HCEC 1CT (cell line): ENCODE measurements at regions not wholly inside any gene's neighbourhood (a gene's known extent, or its start where the extent isn't known, plus 50 kb on each side); places are given as distances from the start of the nearest gene placed in this dataset.

Source experiments
- DNase-seq: peaks from one replicate; pipeline ENCODE4 v3.0.0-alpha.2; 2017

- peak; percentile 62 for DNase-seq
Measured at GRCh38 chr5:145237843-145238242, 597.3 kb downstream of the PRELID2 start.

- DNase-seq: no peak
Measured at GRCh38 chr5:145236983-145237382, 598.2 kb downstream of the PRELID2 start.

- DNase-seq: peak; percentile 27
Measured at GRCh38 chr5:145236127-145236526, 599.0 kb downstream of the PRELID2 start.

- no peak for DNase-seq
Measured at GRCh38 chr5:145233461-145233860, 601.7 kb downstream of the PRELID2 start.

GRCh38 chr5:145230781-145231180 is 604.4 kb downstream of the PRELID2 start:
- no peak for DNase-seq

- no peak for DNase-seq
Measured at GRCh38 chr5:145228564-145228963, 606.6 kb downstream of the PRELID2 start.

- no peak for DNase-seq
Measured at GRCh38 chr5:145227881-145228280, 607.3 kb downstream of the PRELID2 start.

- DNase-seq: no peak
Measured at GRCh38 chr5:145226726-145227125, 608.4 kb downstream of the PRELID2 start.

- DNase-seq: no peak
Measured at GRCh38 chr5:145225529-145225928, 609.6 kb downstream of the PRELID2 start.

- DNase-seq: no peak
Measured at GRCh38 chr5:145223582-145223981, 611.6 kb downstream of the PRELID2 start.

- no peak for DNase-seq
Measured at GRCh38 chr5:145222622-145223021, 612.5 kb downstream of the PRELID2 start.

- DNase-seq: no peak
Measured at GRCh38 chr5:145221416-145221815, 613.7 kb downstream of the PRELID2 start.

- no peak for DNase-seq
Measured at GRCh38 chr5:145220481-145220880, 614.7 kb downstream of the PRELID2 start.

GRCh38 chr5:145218982-145219381 is 616.2 kb downstream of the PRELID2 start:
- DNase-seq: no peak

- no peak for DNase-seq
Measured at GRCh38 chr5:145218019-145218418, 617.1 kb downstream of the PRELID2 start.

GRCh38 chr5:145210020-145210419 is 625.1 kb downstream of the PRELID2 start:
- DNase-seq: no peak

- no peak for DNase-seq
Measured at GRCh38 chr5:145205546-145205945, 629.6 kb downstream of the PRELID2 start.

GRCh38 chr5:145204743-145205142 is 630.4 kb downstream of the PRELID2 start:
- DNase-seq: no peak

GRCh38 chr5:145203193-145203592 is 631.9 kb downstream of the PRELID2 start:
- peak; percentile 2 for DNase-seq

- DNase-seq: no peak
Measured at GRCh38 chr5:145198525-145199260, 636.4 kb downstream of the PRELID2 start.

- no peak for DNase-seq
Measured at GRCh38 chr5:145189746-145190145, 645.4 kb downstream of the PRELID2 start.

GRCh38 chr5:145180371-145180770 is 654.8 kb downstream of the PRELID2 start:
- DNase-seq: no peak

- DNase-seq: no peak
Measured at GRCh38 chr5:145178641-145179523, 656.3 kb downstream of the PRELID2 start.

GRCh38 chr5:145176041-145176440 is 659.1 kb downstream of the PRELID2 start:
- DNase-seq: no peak
